GM19324 (cell line): ENCODE measurements at regions not wholly inside any gene's neighbourhood (a gene's known extent, or its start where the extent isn't known, plus 50 kb on each side); places are given as distances from the start of the nearest gene placed in this dataset.
A peak's percentile ranks its signal among the peaks of the same experiment; 100 is the strongest.
"Not testable (repeated sequence)": the region's sequence is repeated elsewhere in the genome, so short reads cannot be mapped to it uniquely, and the experiment has no call there.

Source experiments
- ATAC-seq: cut with Tn5 transposase; IDR thresholded peaks from one replicate; pipeline ENCODE4 v1.9.1; 2021; ENCODE audit warnings: mild to moderate bottlenecking, moderate library complexity; ENCODE audit not compliant: unreplicated experiment, low FRiP score

GRCh38 chr2:34547340-34547739 lies 948.2 kb upstream of the FAM98A start:
- ATAC-seq: no peak

DNA sequence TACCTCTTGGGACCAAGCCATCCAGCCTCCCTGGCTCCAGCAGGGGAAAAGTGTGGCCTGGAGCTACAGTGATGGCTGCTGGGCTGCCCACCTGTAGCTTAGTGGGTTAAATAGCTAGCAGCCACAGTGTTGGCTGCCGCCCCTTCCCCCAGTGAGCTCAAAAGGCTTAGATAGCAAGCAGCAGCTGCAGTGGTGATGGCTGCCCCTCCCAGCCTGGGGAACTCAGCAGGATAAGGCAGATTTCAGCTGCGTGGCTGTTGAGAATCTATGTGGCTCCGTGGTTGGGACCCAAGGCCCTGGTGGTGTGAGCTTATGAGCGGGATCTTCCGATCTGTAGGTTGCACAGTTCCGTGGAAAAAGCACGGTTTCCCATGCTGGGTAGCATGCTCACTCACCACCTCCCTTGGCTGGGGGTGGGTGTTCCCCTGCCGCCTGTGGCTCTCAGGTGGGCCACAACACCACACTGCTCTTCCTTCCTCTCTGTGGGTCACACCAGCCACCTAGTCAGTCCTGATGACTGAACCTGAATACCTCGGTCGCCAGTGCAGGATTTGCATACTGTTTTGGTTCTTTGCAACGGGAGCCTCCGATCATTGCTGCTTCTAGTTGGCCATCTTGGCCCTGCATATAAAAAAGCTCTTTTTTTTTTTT lies 946.5 kb upstream of the FAM98A start:
- no peak for ATAC-seq

- no peak for ATAC-seq
Measured at GRCh38 chr2:34534761-34535160, 935.7 kb upstream of the FAM98A start.

GRCh38 chr2:34534341-34534740 lies 935.2 kb upstream of the FAM98A start:
- no peak for ATAC-seq

DNA sequence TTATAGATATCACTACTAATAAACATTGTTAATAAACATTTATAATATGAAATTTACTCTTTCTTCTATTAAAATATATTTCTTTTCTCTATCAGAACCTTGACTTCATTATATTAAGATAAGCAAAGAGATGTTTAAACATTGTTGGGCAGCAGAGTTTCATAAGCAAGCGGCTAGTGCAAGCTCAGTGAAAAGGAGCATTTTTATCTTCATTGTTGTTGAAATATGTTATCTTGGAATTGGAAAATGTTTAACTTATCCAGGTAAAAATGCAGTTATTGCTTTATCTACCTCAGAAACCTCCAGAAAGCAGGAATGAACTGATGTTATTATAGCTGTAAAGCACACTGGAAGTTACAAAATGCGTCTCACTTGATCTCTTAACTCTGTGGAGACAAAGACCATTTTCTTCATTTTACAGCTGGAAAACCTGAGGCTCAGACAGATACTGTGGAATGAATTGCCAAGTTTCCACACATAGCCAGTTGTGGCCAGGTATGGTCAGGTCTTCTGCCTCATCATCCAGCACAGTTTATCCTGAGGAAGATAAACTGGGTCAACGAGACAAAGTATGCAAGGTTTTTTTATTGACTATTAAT lies 934.6 kb upstream of the FAM98A start:
- ATAC-seq: no peak

- no peak for ATAC-seq
Measured at GRCh38 chr2:34529965-34530364, 930.9 kb upstream of the FAM98A start.

DNA sequence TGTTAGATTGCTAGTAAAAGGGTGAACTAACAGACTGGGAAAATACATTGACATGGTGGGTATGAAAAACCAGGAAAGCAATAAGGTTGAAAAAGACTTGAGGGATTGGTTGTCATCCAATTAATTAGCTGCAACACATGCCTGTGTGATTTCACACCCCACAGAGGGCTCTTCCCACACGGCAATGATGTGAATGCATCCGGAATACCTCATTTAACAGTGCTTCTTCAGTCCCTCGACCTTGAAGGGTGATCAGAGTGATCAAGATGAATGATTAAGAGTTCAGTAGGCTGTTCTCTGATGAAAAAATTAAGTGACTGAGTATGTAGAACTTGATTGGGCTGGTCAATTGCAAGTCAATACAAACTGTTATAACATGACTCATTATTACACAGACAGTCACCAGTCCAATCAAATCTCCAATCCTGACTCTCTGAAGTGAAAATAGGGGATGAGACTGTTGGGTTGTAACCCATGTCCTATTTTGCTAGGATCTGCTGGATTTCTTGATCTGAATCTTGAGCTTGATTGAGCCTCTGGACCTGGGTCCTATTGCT lies 924.9 kb upstream of the FAM98A start:
- ATAC-seq: no peak

DNA sequence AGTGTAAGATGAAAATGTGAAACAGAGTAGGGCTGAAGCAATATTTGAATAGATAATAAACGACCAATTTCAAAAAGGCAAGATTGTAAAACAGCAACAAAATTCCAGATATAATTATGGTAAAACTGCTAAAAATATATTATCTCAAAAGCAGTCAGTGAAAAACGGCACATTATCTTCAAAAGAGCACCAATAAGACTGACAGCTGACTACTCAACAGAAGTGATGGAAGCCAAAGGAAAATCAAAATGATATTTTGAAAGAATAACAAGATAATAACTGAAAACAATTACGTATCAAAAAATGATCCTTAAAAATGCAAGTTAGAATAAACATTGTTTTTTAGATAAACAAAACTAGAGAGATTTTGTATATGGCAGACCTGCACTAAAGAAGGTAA lies 920.6 kb upstream of the FAM98A start:
- ATAC-seq: no peak

DNA sequence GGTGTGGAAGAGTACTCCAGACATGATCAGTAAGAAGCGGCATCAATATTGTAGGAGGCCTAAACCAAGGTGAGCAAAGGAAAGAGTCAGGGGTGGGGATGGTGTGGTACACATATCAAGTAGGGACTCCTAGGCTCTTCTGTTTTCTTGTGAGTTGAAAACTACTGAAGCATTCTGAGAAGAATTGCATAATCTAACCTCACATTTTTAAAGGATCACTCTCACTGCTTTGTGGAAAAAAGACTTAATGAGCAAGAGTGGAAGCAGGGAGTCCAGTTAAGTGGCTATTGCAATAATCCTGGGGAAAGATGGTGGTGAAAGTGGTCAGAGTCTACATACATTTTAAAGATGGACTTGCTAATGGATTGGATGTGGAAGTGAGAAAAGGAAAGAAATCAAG lies 899.5 kb upstream of the FAM98A start:
- ATAC-seq: no peak

GRCh38 chr2:34494192-34494591 lies 895.1 kb upstream of the FAM98A start:
- ATAC-seq: not testable (repeated sequence)

DNA sequence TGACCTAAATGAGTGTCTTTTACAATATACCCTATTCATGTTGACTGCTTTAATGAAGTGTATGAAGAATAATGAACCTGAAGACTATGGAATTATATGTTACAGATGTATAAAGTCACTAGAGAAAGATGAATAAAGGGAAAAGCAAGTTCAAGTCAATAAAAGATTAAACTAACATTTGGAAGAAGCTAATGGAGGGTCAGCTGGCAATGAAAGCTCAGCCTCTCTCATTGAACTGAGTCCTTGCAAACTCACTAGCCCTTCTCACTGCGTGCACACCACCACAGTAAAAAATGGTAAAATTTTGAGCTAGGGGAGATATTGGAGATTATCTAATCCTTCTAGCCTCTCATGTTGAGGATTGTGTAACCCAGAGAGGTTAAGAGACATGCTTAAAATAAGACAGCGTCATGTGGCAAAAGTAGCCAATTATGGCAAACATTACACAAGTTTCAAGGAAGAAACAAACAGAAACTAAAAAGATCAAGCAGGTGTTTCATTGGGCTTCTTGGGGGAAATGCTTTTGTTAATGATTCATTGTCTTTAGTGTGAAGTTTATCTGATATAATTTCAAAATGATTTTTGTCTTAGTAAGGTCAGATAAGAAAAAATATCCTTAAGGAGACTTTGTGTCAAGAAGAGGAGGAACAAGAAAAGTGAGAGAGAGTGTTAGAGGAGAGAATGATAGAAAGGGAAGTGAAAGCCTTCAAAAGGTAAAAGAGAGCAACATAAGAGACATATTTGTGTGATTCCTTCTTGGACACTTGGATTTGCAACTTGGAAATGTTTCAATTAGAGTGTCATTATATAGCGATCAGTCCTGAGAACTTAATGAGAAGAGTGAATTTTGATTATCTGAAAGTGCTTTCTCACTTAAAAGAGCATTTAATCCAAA lies 893.7 kb upstream of the FAM98A start:
- ATAC-seq: peak; percentile 68

GRCh38 chr2:34486965-34487364 lies 887.9 kb upstream of the FAM98A start:
- ATAC-seq: no peak

DNA sequence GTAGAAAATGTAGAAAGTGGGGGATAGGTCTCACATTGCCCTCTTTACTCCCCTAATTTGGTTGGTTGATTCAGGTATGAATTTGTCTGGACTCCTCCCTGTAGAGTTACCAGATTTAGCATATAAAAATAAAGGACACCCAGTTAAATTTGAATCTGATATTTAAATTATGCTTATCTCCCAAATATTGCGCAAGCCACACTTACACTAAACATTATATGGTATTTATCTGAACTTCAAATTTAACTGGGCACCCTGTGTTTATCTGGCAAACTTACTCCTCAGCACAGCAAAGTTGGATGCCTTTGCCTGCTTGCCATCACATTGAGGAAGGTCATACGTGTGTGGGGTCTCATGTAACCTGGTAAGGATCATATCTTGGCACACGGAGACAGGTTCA lies 882.4 kb upstream of the FAM98A start:
- ATAC-seq: no peak

GRCh38 chr2:34480366-34480765 lies 881.3 kb upstream of the FAM98A start:
- ATAC-seq: no peak

- no peak for ATAC-seq
Measured at GRCh38 chr2:34475156-34475555, 876.1 kb upstream of the FAM98A start.

- ATAC-seq: no peak
Measured at GRCh38 chr2:34474646-34475045, 875.5 kb upstream of the FAM98A start.

DNA sequence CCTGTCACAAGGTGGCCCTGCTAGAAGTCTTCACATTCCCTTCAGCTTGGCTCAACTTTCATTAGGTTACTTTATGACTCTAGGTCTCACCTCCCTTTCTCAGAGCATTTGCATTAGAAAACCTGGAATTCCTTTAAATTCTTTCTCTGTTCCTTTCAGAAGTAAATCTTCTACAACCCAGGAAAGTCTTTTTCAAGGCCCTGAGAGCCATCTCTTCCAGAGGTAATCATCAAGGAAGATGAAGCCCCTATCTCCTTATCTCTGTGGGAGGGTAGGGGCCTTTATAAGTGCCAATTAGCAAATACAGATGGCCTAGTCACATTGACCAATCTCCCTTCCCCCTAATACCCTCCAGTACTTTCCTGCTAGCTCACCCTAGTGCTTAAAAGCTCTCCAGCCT lies 848.0 kb upstream of the FAM98A start:
- ATAC-seq: no peak

- ATAC-seq: no peak
Measured at GRCh38 chr2:34423301-34423700, 824.2 kb upstream of the FAM98A start.

DNA sequence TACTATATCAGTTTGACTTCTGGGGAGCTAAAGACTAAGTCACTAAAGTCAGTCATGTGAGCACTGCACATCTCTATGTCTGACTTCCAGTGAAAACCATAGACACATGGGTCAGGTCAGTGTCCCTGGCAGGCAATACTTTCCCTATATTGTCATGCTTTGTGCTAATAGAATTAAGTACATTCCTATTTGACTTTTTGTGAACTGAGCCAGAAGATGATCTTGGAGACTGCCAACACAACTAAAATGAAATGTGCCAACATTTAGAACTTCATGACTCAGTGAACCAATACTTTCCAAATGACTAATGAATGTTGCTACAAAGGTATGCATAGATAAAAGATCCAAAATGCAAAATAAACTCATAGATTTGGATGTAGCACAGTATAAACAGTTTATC lies 820.8 kb upstream of the FAM98A start:
- no peak for ATAC-seq

DNA sequence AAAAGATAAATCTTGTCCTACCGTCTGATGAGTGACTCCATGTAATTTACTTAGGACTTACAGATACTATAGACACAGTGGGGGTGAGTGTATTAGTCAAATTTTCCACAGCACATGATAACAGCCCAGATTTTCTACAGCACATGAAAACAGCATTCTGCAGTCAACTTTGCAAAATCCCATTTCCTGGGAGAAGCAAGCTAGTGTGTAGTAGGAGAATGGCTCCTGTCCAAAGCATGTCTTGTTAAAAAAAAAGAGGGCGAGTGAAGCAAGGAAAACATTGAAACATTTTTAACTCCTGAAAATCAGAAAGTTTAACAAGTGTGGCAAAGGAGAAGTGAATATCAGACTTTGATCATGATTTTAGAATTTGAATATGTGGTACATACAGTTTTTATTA lies 817.8 kb upstream of the FAM98A start:
- no peak for ATAC-seq

- no peak for ATAC-seq
Measured at GRCh38 chr2:34414856-34415255, 815.8 kb upstream of the FAM98A start.
